ENCODE measurements at regions not wholly inside any gene's neighbourhood (a gene's known extent, or its start where the extent isn't known, plus 50 kb on each side); places are given as distances from the start of the nearest gene placed in this dataset.

- H3K4me3 ChIP-seq (ENCODE audit: insufficient read length, low read depth): no peak overlapping the region
- no peak overlapping the region for H3K9ac ChIP-seq (ENCODE audit: insufficient read length, low read depth)
- H3K36me3 ChIP-seq (ENCODE audit: insufficient read depth, insufficient read length, low read length): no peaks in the 10 kb centered on the region
- H3K27me3 ChIP-seq (ENCODE audit: insufficient read depth, insufficient read length): no peaks in the 10 kb centered on the region
- no peak for DNase-seq (ENCODE audit: low read depth, low spot score)
- TF ChIP-seq YY1 (IDR thresholded peaks at IDR 0.05; ENCODE audit: insufficient read depth, insufficient read length) (no peak), SUZ12 (IDR thresholded peaks at IDR 0.05; ENCODE audit: extremely low read depth, insufficient read depth, insufficient read length) (no peak), ZNF274 (IDR thresholded peaks at IDR 0.05; ENCODE audit: low read depth, low read length) (no peak)
- no peaks in the 10 kb centered on the region for H3K4me1 ChIP-seq (ENCODE audit: insufficient read depth, insufficient read length)
- H3K9me3 ChIP-seq (ENCODE audit: insufficient read depth, low read length): no peaks in the 10 kb centered on the region
Measured at GRCh38 chr2:3051266-3051665, 326.4 kb downstream of the EIPR1 start.

GRCh38 chr2:3046170-3046865 lies 331.3 kb downstream of the EIPR1 start:
- Histone ChIP-seq H3K9me3 (ENCODE audit: insufficient read depth, low read length) (peaks cover 8% of the 10 kb centered on the region; the same call in 1 of the 2 replicates), H3K4me3 (ENCODE audit: insufficient read length, low read depth) (no peak overlapping the region), H3K36me3 (ENCODE audit: insufficient read depth, insufficient read length, low read length) (no peaks in the 10 kb centered on the region), H3K4me1 (ENCODE audit: insufficient read depth, insufficient read length) (no peaks in the 10 kb centered on the region), H3K9ac (ENCODE audit: insufficient read length, low read depth) (no peak overlapping the region), H3K27me3 (ENCODE audit: insufficient read depth, insufficient read length) (no peaks in the 10 kb centered on the region)
- no peak for TF ChIP-seq ZNF274 (IDR thresholded peaks at IDR 0.05; ENCODE audit: low read depth, low read length)
- no peak for TF ChIP-seq SUZ12 (IDR thresholded peaks at IDR 0.05; ENCODE audit: extremely low read depth, insufficient read depth, insufficient read length)
- no peak for DNase-seq (ENCODE audit: low read depth, low spot score)

- DNase-seq (ENCODE audit: low read depth, low spot score): no peak
- Histone ChIP-seq H3K9me3 (ENCODE audit: insufficient read depth, low read length) (peaks cover 8% of the 10 kb centered on the region; the same call in 1 of the 2 replicates), H3K27me3 (ENCODE audit: insufficient read depth, insufficient read length) (no peaks in the 10 kb centered on the region), H3K4me3 (ENCODE audit: insufficient read length, low read depth) (no peak overlapping the region), H3K9ac (ENCODE audit: insufficient read length, low read depth) (no peak overlapping the region), H3K4me1 (ENCODE audit: insufficient read depth, insufficient read length) (no peaks in the 10 kb centered on the region), H3K36me3 (ENCODE audit: insufficient read depth, insufficient read length, low read length) (no peaks in the 10 kb centered on the region)
- no peak for TF ChIP-seq ZNF274 (IDR thresholded peaks at IDR 0.05; ENCODE audit: low read depth, low read length)
- TF ChIP-seq SUZ12 (IDR thresholded peaks at IDR 0.05; ENCODE audit: extremely low read depth, insufficient read depth, insufficient read length): no peak
- TF ChIP-seq YY1 (IDR thresholded peaks at IDR 0.05; ENCODE audit: insufficient read depth, insufficient read length): no peak
Measured at GRCh38 chr2:3045318-3045921, 332.2 kb downstream of the EIPR1 start.

- Histone ChIP-seq H3K36me3 (ENCODE audit: insufficient read depth, insufficient read length, low read length) (no peaks in the 10 kb centered on the region), H3K9me3 (ENCODE audit: insufficient read depth, low read length) (peaks cover 8% of the 10 kb centered on the region; the same call in 1 of the 2 replicates), H3K4me1 (ENCODE audit: insufficient read depth, insufficient read length) (no peaks in the 10 kb centered on the region), H3K27me3 (ENCODE audit: insufficient read depth, insufficient read length) (no peaks in the 10 kb centered on the region), H3K9ac (ENCODE audit: insufficient read length, low read depth) (no peak overlapping the region), H3K4me3 (ENCODE audit: insufficient read length, low read depth) (no peak overlapping the region)
- no peak for DNase-seq (ENCODE audit: low read depth, low spot score)
- TF ChIP-seq YY1 (IDR thresholded peaks at IDR 0.05; ENCODE audit: insufficient read depth, insufficient read length): no peak
- no peak for TF ChIP-seq SUZ12 (IDR thresholded peaks at IDR 0.05; ENCODE audit: extremely low read depth, insufficient read depth, insufficient read length)
- TF ChIP-seq ZNF274 (IDR thresholded peaks at IDR 0.05; ENCODE audit: low read depth, low read length): no peak
Measured at GRCh38 chr2:3044587-3045317, 332.9 kb downstream of the EIPR1 start.

GRCh38 chr2:3043726-3044125 lies 333.9 kb downstream of the EIPR1 start:
- TF ChIP-seq ZNF274 (IDR thresholded peaks at IDR 0.05; ENCODE audit: low read depth, low read length) (no peak), YY1 (IDR thresholded peaks at IDR 0.05; ENCODE audit: insufficient read depth, insufficient read length) (no peak), SUZ12 (IDR thresholded peaks at IDR 0.05; ENCODE audit: extremely low read depth, insufficient read depth, insufficient read length) (no peak)
- Histone ChIP-seq H3K9ac (ENCODE audit: insufficient read length, low read depth) (no peak overlapping the region), H3K9me3 (ENCODE audit: insufficient read depth, low read length) (peaks cover 8% of the 10 kb centered on the region; the same call in 1 of the 2 replicates), H3K27me3 (ENCODE audit: insufficient read depth, insufficient read length) (no peaks in the 10 kb centered on the region), H3K36me3 (ENCODE audit: insufficient read depth, insufficient read length, low read length) (no peaks in the 10 kb centered on the region), H3K4me1 (ENCODE audit: insufficient read depth, insufficient read length) (no peaks in the 10 kb centered on the region), H3K4me3 (ENCODE audit: insufficient read length, low read depth) (no peak overlapping the region)
- no peak for DNase-seq (ENCODE audit: low read depth, low spot score)

- no peaks in the 10 kb centered on the region for H3K4me1 ChIP-seq (ENCODE audit: insufficient read depth, insufficient read length)
- no peak for TF ChIP-seq SUZ12 (IDR thresholded peaks at IDR 0.05; ENCODE audit: extremely low read depth, insufficient read depth, insufficient read length)
- no peak for TF ChIP-seq ZNF274 (IDR thresholded peaks at IDR 0.05; ENCODE audit: low read depth, low read length)
- TF ChIP-seq YY1 (IDR thresholded peaks at IDR 0.05; ENCODE audit: insufficient read depth, insufficient read length): no peak
- peaks cover 8% of the 10 kb centered on the region; the same call in 1 of the 2 replicates for H3K9me3 ChIP-seq (ENCODE audit: insufficient read depth, low read length)
- DNase-seq (ENCODE audit: low read depth, low spot score): no peak
- H3K27me3 ChIP-seq (ENCODE audit: insufficient read depth, insufficient read length): no peaks in the 10 kb centered on the region
- no peak overlapping the region for H3K4me3 ChIP-seq (ENCODE audit: insufficient read length, low read depth)
- no peak overlapping the region for H3K9ac ChIP-seq (ENCODE audit: insufficient read length, low read depth)
- no peaks in the 10 kb centered on the region for H3K36me3 ChIP-seq (ENCODE audit: insufficient read depth, insufficient read length, low read length)
Measured at GRCh38 chr2:3042601-3043585, 334.7 kb downstream of the EIPR1 start.

Data from NT2/D1 (cell line).